ENCODE measurements at regions not wholly inside any gene's neighbourhood (a gene's known extent, or its start where the extent isn't known, plus 50 kb on each side); places are given as distances from the start of the nearest gene placed in this dataset.
"Not testable (repeated sequence)": the region's sequence is repeated elsewhere in the genome, so short reads cannot be mapped to it uniquely, and the experiment has no call there.

GRCh38 chr12:124379938-124380754, 85.3 kb downstream of the RFLNA start:
- no peak for DNase-seq

- DNase-seq: no peak
Measured at GRCh38 chr12:124379379-124379937, 84.6 kb downstream of the RFLNA start.

- DNase-seq: no peak
Measured at GRCh38 chr12:124378926-124379325, 84.0 kb downstream of the RFLNA start.

GRCh38 chr12:124377981-124378509, 83.2 kb downstream of the RFLNA start:
- no peak for DNase-seq

GRCh38 chr12:124376435-124376834, 81.5 kb downstream of the RFLNA start:
- DNase-seq: no peak

- no peak for DNase-seq
Measured at GRCh38 chr12:124375789-124376175, 80.9 kb downstream of the RFLNA start.

GRCh38 chr12:124375141-124375788, 80.4 kb downstream of the RFLNA start:
- DNase-seq: no peak

GRCh38 chr12:124374567-124374966, 79.7 kb downstream of the RFLNA start:
- no peak for DNase-seq

GRCh38 chr12:124374147-124374546, 79.3 kb downstream of the RFLNA start:
- no peak for DNase-seq

GRCh38 chr12:124373701-124374100, 78.8 kb downstream of the RFLNA start:
- DNase-seq: not testable (repeated sequence)

GRCh38 chr12:124372831-124373230, 77.9 kb downstream of the RFLNA start:
- no peak for DNase-seq

GRCh38 chr12:124371970-124372555, 77.2 kb downstream of the RFLNA start:
- DNase-seq: no peak

- no peak for DNase-seq
Measured at GRCh38 chr12:124371366-124371765, 76.5 kb downstream of the RFLNA start.

- DNase-seq: no peak
Measured at GRCh38 chr12:124370851-124371250, 76.0 kb downstream of the RFLNA start.

GRCh38 chr12:124370384-124370783, 75.5 kb downstream of the RFLNA start:
- no peak for DNase-seq

GRCh38 chr12:124369827-124370378, 75.0 kb downstream of the RFLNA start:
- DNase-seq: no peak

GRCh38 chr12:124369055-124369826, 74.3 kb downstream of the RFLNA start:
- DNase-seq: no peak

GRCh38 chr12:124368421-124369032, 73.6 kb downstream of the RFLNA start:
- no peak for DNase-seq

GRCh38 chr12:124365726-124366430, 71.0 kb downstream of the RFLNA start:
- DNase-seq: no peak

Data from NCI-H1092 treated with DMSO at 0.1 percent for 48 hours (cell line).